A549 (cell line): ENCODE measurements at regions not wholly inside any gene's neighbourhood (a gene's known extent, or its start where the extent isn't known, plus 50 kb on each side); places are given as distances from the start of the nearest gene placed in this dataset.
A peak's percentile ranks its signal among the peaks of the same experiment; 100 is the strongest.

ENCODE experiments used
- ATAC-seq, 2 experiments: fragments of 200-7000 bp in 1 of 2; fragments of >200 bp in 1 of 2; cut with Nextera tagmentation in 1 of 2; cut with Tn5 transposase in 1 of 2; 3 replicates each; pipeline versions ENCODE4 v1.8.0 to v1.9.1; 2018 to 2020; ENCODE audit warnings: mild to moderate bottlenecking in 1 of 2, moderate library complexity in 1 of 2
- CTCF ChIA-PET: fragments of 300-600 bp; sonication (Branson Sonifier 250); formaldehyde crosslinking; extraction: SDS; loops from one replicate; lab custom pipeline; 2021; ENCODE audit warnings: antibody characterized with exemption, inconsistent platforms; lab: Yijun Ruan, JAX
- POLR2A ChIA-PET: fragments of 350-600 bp; formaldehyde crosslinking; extraction: SDS; loops from one replicate; lab custom pipeline; 2021; ENCODE audit warnings: antibody characterized with exemption, inconsistent platforms; lab: Yijun Ruan, JAX
- DNase-seq, 2 experiments: peaks; one replicate each; pipeline versions ENCODE4 v3.0.0 to v3.0.0-alpha.2; 2011 to 2016; ENCODE audit warnings: low read depth in 1 of 2, low spot score in 1 of 2
- FAIRE-seq: peaks from 2 replicates; lab custom pipeline; 2011; peaks lifted over from hg19 to GRCh38; lab: Jason Lieb, UNC
- H3K27ac ChIP-seq, 2 experiments: fragments of >200 bp; sonication (Bioruptor Twin); formaldehyde crosslinking; 3 replicates each; pipeline ENCODE4 v1.5.1; 2016 to 2017
- H3K4me1 ChIP-seq: fragments of >200 bp; sonication (Bioruptor Twin); formaldehyde crosslinking; 3 replicates; pipeline ENCODE4 v1.6.1; 2016
- H3K4me2 ChIP-seq: fragments of >200 bp; sonication (Bioruptor Twin); formaldehyde crosslinking; 3 replicates; pipeline ENCODE4 v1.6.1; 2016
- H3K4me3 ChIP-seq: fragments of >200 bp; sonication (Bioruptor Twin); formaldehyde crosslinking; 3 replicates; pipeline ENCODE4 v1.5.1; 2016
- H3K9me3 ChIP-seq: fragments of >200 bp; sonication (Bioruptor Twin); formaldehyde crosslinking; 3 replicates; pipeline ENCODE4 v1.6.1; 2016
- BHLHE40 ChIP-seq: IDR thresholded peaks from 2 replicates; pipeline ENCODE4 v1.6.1; 2012; ENCODE audit warnings: low read depth, low read length, inconsistent platforms
- CBX8 ChIP-seq: fragments of 200-600 bp; sonication (generic); IDR thresholded peaks from 2 replicates; pipeline ENCODE4 v1.6.1; 2016
- CHD4 ChIP-seq: fragments of 200-600 bp; sonication (generic); IDR thresholded peaks from 2 replicates; pipeline ENCODE4 v1.6.1; 2016; ENCODE audit warnings: antibody characterized with exemption, mild to moderate bottlenecking, borderline replicate concordance
- CTCF ChIP-seq: fragments of >200 bp; sonication (Bioruptor Twin); formaldehyde crosslinking; IDR thresholded peaks from 3 replicates; pipeline ENCODE4 v1.5.1; 2016
- EHMT2 ChIP-seq: fragments of 200-600 bp; sonication (generic); IDR thresholded peaks from 2 replicates; pipeline ENCODE4 v1.6.1; 2016; ENCODE audit warnings: antibody characterized with exemption, low read depth, mild to moderate bottlenecking, moderate library complexity
- EP300 ChIP-seq, 2 experiments: fragments of >200 bp; sonication (Bioruptor Twin); formaldehyde crosslinking; IDR thresholded peaks; 2 replicates in 1 of 2; 3 replicates in 1 of 2; pipeline ENCODE4 v1.6.1; 2016 to 2017
- HES2 ChIP-seq: fragments of >200 bp; sonication (Bioruptor Twin); formaldehyde crosslinking; IDR thresholded peaks from 2 replicates; pipeline ENCODE4 v1.6.1; 2016
- HEYL ChIP-seq: fragments of 250-450 bp; sonication (Bioruptor Pico); IDR thresholded peaks from 2 replicates; pipeline ENCODE4 v1.8.0; 2021; ENCODE audit warnings: mild to moderate bottlenecking, moderate library complexity
- KDM1A ChIP-seq: fragments of 200-600 bp; sonication (generic); IDR thresholded peaks from 2 replicates; pipeline ENCODE4 v1.6.1; 2016; ENCODE audit warnings: low read depth, mild to moderate bottlenecking
- KDM5A ChIP-seq: fragments of 200-600 bp; sonication (generic); IDR thresholded peaks from 2 replicates; pipeline ENCODE4 v1.6.1; 2016; ENCODE audit warnings: antibody characterized with exemption, mild to moderate bottlenecking
- MAFK ChIP-seq: fragments of 450-650 bp; IDR thresholded peaks from 2 replicates; pipeline ENCODE4 v1.6.1; 2014; ENCODE audit not compliant: partially characterized antibody
- MYC ChIP-seq: IDR thresholded peaks from 2 replicates; pipeline ENCODE4 v1.6.1; 2012; ENCODE audit warnings: mild to moderate bottlenecking, inconsistent platforms, low read length, improper control_type of control experiment, borderline replicate concordance
- NPAS2 ChIP-seq: fragments of 250-450 bp; sonication (Bioruptor Pico); IDR thresholded peaks from 2 replicates; pipeline ENCODE4 v1.8.0; 2022; ENCODE audit warnings: mild to moderate bottlenecking, moderate library complexity, borderline replicate concordance
- RNF2 ChIP-seq: fragments of 200-600 bp; sonication (generic); IDR thresholded peaks from 2 replicates; pipeline ENCODE4 v1.6.1; 2016; ENCODE audit warnings: low read depth, mild to moderate bottlenecking, antibody characterized with exemption, moderate library complexity, borderline replicate concordance
- TFCP2L1 ChIP-seq: fragments of 250-450 bp; sonication (Bioruptor Pico); IDR thresholded peaks from 2 replicates; pipeline ENCODE4 v1.5.0; 2021; ENCODE audit warnings: mild to moderate bottlenecking
- ZNF302 ChIP-seq: fragments of 250-450 bp; sonication (Bioruptor Pico); IDR thresholded peaks from 2 replicates; pipeline ENCODE4 v1.9.0; 2021; ENCODE audit warnings: inconsistent platforms, mild to moderate bottlenecking, moderate library complexity
- WGBS: methylation state at CpG from one replicate; pipeline ENCODE4 v1.1.6; 2017; ENCODE audit errors: missing lambda C conversion rate; 5-methylcytosine and 5-hydroxymethylcytosine counted together
- TF ChIP-seq, protein P1 (sequence below): fragments of 200-600 bp; sonication (generic); IDR thresholded peaks from 2 replicates; pipeline ENCODE4 v1.6.1; 2016; ENCODE audit warnings: antibody characterized with exemption, mild to moderate bottlenecking, moderate library complexity
- TF ChIP-seq, protein P2 (sequence below): fragments of 250-450 bp; sonication (Bioruptor Pico); IDR thresholded peaks from 2 replicates; pipeline ENCODE4 v1.5.0; 2021; ENCODE audit warnings: mild to moderate bottlenecking, moderate library complexity, borderline replicate concordance
- TF ChIP-seq, protein P3 (sequence below): fragments of 250-450 bp; sonication (Bioruptor Pico); IDR thresholded peaks from 2 replicates; pipeline ENCODE4 v1.5.0; 2020; ENCODE audit warnings: low read depth, mild to moderate bottlenecking, moderate library complexity

DNA sequence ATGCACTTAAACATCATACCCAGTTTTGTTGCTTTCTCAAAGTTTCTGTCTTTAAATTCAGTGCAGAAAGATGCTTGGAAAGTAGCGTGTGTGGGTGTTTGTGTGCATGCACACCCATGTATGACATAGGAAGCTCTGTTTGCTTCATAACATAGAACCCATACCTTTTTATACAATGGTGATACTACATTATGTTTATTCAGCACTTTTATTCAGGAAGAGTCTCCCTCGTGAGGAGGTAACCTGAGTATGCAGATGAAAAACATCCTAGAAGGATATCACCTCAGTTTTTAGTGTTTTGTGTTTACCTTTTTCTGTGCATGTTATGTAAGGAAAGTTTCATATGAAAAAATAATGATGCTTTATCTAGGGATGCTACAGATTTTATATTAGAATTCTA lies 111.2 kb downstream of the SST start:
- TF ChIP-seq EHMT2 (no peak), MAFK (peak; percentile 88)
- TF ChIP-seq, all 56 proteins: peak for 1
- no peaks in the 10 kb centered on the region for H3K4me1 ChIP-seq
- FAIRE-seq (no peak), ATAC-seq (no peak), DNase-seq (no peak)
- CTCF ChIA-PET: no interaction called here
- POLR2A ChIA-PET: no interaction called here
- no peak overlapping the region for H3K4me3 ChIP-seq
- H3K27ac ChIP-seq: no peak overlapping the region
- H3K4me2 ChIP-seq: no peak overlapping the region
- H3K9me3 ChIP-seq: no peaks in the 10 kb centered on the region
- 17% methylated on average over 2 of the region's 2 CpGs for WGBS

GRCh38 chr3:187551416-187551815 lies 118.8 kb downstream of the SST start:
- no peak overlapping the region for H3K4me2 ChIP-seq

DNA sequence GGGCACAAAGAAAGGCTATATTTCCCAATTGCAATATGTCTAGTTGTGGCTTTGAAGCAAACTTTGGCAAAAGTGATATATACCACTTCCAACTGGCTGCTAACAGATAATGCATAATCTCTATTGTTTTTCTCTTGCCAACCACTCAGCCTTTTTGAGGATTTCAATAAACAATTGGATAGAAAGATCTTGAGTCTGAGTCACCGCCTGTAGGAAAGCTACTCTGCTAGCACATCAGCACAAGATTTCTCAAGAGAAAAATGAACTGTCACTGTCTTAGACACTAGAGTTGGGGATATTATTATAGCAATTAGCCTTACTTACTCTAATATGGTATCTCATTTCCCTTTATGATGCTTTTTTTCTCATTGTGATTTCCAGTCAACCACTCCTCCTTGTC lies 119.7 kb downstream of the SST start:
- POLR2A ChIA-PET: no interaction called here
- DNase-seq: no peak
- no peak for ATAC-seq

More at GRCh38 chr3:187551416-187551815, 118.8 kb downstream of the SST start:
- ChIA-PET CTCF (no interaction called here), POLR2A (no interaction called here)
- Histone ChIP-seq H3K27ac (no peak overlapping the region), H3K4me1 (no peaks in the 10 kb centered on the region), H3K9me3 (no peaks in the 10 kb centered on the region), H3K4me3 (no peak overlapping the region)
- DNase-seq: no peak
- FAIRE-seq: no peak
- ATAC-seq: no peak
- no peak for TF ChIP-seq BHLHE40
- TF ChIP-seq EP300 (IDR thresholded peaks at IDR 0.05): no peak
- no peak for TF ChIP-seq TFCP2L1 (CRISPR knock-in tag)
- no peak for TF ChIP-seq KDM5A
- TF ChIP-seq CBX8: no peak
- TF ChIP-seq HES2: no peak
- no peak for TF ChIP-seq ZNF302 (CRISPR knock-in tag)
- no peak for TF ChIP-seq CHD4
- TF ChIP-seq CTCF: no peak
- TF ChIP-seq, protein P1, sequence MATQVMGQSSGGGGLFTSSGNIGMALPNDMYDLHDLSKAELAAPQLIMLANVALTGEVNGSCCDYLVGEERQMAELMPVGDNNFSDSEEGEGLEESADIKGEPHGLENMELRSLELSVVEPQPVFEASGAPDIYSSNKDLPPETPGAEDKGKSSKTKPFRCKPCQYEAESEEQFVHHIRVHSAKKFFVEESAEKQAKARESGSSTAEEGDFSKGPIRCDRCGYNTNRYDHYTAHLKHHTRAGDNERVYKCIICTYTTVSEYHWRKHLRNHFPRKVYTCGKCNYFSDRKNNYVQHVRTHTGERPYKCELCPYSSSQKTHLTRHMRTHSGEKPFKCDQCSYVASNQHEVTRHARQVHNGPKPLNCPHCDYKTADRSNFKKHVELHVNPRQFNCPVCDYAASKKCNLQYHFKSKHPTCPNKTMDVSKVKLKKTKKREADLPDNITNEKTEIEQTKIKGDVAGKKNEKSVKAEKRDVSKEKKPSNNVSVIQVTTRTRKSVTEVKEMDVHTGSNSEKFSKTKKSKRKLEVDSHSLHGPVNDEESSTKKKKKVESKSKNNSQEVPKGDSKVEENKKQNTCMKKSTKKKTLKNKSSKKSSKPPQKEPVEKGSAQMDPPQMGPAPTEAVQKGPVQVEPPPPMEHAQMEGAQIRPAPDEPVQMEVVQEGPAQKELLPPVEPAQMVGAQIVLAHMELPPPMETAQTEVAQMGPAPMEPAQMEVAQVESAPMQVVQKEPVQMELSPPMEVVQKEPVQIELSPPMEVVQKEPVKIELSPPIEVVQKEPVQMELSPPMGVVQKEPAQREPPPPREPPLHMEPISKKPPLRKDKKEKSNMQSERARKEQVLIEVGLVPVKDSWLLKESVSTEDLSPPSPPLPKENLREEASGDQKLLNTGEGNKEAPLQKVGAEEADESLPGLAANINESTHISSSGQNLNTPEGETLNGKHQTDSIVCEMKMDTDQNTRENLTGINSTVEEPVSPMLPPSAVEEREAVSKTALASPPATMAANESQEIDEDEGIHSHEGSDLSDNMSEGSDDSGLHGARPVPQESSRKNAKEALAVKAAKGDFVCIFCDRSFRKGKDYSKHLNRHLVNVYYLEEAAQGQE: no peak
- TF ChIP-seq, all 56 proteins: peak for 0

More for the DNA sequence above, 119.7 kb downstream of the SST start:
- no peak overlapping the region for H3K4me2 ChIP-seq
- 81% methylated on average over 1 of the region's 1 CpG for WGBS
- TF ChIP-seq TFCP2L1 (CRISPR knock-in tag): no peak
- TF ChIP-seq, protein P2, sequence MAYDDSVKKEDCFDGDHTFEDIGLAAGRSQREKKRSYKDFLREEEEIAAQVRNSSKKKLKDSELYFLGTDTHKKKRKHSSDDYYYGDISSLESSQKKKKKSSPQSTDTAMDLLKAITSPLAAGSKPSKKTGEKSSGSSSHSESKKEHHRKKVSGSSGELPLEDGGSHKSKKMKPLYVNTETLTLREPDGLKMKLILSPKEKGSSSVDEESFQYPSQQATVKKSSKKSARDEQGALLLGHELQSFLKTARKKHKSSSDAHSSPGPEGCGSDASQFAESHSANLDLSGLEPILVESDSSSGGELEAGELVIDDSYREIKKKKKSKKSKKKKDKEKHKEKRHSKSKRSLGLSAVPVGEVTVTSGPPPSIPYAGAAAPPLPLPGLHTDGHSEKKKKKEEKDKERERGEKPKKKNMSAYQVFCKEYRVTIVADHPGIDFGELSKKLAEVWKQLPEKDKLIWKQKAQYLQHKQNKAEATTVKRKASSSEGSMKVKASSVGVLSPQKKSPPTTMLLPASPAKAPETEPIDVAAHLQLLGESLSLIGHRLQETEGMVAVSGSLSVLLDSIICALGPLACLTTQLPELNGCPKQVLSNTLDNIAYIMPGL (CRISPR knock-in tag): no peak
- no peak for TF ChIP-seq KDM1A
- TF ChIP-seq RNF2: no peak
- TF ChIP-seq CBX8: no peak
- no peak for TF ChIP-seq BHLHE40
- no peak for TF ChIP-seq NPAS2
- no peak for TF ChIP-seq MYC
- TF ChIP-seq, protein P3, sequence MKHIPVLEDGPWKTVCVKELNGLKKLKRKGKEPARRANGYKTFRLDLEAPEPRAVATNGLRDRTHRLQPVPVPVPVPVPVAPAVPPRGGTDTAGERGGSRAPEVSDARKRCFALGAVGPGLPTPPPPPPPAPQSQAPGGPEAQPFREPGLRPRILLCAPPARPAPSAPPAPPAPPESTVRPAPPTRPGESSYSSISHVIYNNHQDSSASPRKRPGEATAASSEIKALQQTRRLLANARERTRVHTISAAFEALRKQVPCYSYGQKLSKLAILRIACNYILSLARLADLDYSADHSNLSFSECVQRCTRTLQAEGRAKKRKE (CRISPR knock-in tag): no peak
- no peak for TF ChIP-seq HEYL
- no peak for FAIRE-seq
- H3K4me3 ChIP-seq: no peak overlapping the region
- H3K4me1 ChIP-seq: no peaks in the 10 kb centered on the region
- CTCF ChIA-PET: no interaction called here
- H3K9me3 ChIP-seq: no peaks in the 10 kb centered on the region
- H3K27ac ChIP-seq: no peak overlapping the region
